Vagina (tissue), 2 donors: ENCODE measurements at regions not wholly inside any gene's neighbourhood (a gene's known extent, or its start where the extent isn't known, plus 50 kb on each side); places are given as distances from the start of the nearest gene placed in this dataset.

Experiments
- CTCF ChIP-seq, 3 experiments: fragments of 450-650 bp in 2 of 3; fragments of 200-600 bp in 1 of 3; sonication (generic) in 1 of 3; IDR thresholded peaks; one replicate each; pipeline ENCODE4 v1.5.1; 2017 to 2019; ENCODE audit warnings: antibody characterized with exemption in 3 of 3, mild to moderate bottlenecking in 2 of 3, moderate library complexity in 2 of 3
- POLR2A ChIP-seq, 2 donors: fragments of 450-650 bp; IDR thresholded peaks; one replicate each; pipeline ENCODE4 v1.6.1; 2017; ENCODE audit warnings: antibody characterized with exemption in 2 of 2, mild to moderate bottlenecking in 2 of 2, moderate library complexity in 2 of 2
- POLR2AphosphoS5 ChIP-seq, 2 donors: sonication (generic); formaldehyde crosslinking; IDR thresholded peaks; one replicate each; pipeline ENCODE4 v1.9.0; 2017; ENCODE audit warnings: antibody characterized with exemption in 2 of 2, mild to moderate bottlenecking in 2 of 2, low read depth in 1 of 2; ENCODE audit not compliant: insufficient read depth in 1 of 2

GRCh38 chr1:60132108-60132507, 58.5 kb upstream of the C1orf87 start:
- no peak for TF ChIP-seq CTCF (IDR thresholded peaks at IDR 0.05)
- TF ChIP-seq POLR2A (IDR thresholded peaks at IDR 0.05) = no peak
- TF ChIP-seq POLR2AphosphoS5 (IDR thresholded peaks at IDR 0.05; ENCODE audit: insufficient read depth in 1 of 2, low read depth in 1 of 2) = no peak
